ENCODE measurements at regions not wholly inside any gene's neighbourhood (a gene's known extent, or its start where the extent isn't known, plus 50 kb on each side); places are given as distances from the start of the nearest gene placed in this dataset.
"Not testable (repeated sequence)": the region's sequence is repeated elsewhere in the genome, so short reads cannot be mapped to it uniquely, and the experiment has no call there.

DNA sequence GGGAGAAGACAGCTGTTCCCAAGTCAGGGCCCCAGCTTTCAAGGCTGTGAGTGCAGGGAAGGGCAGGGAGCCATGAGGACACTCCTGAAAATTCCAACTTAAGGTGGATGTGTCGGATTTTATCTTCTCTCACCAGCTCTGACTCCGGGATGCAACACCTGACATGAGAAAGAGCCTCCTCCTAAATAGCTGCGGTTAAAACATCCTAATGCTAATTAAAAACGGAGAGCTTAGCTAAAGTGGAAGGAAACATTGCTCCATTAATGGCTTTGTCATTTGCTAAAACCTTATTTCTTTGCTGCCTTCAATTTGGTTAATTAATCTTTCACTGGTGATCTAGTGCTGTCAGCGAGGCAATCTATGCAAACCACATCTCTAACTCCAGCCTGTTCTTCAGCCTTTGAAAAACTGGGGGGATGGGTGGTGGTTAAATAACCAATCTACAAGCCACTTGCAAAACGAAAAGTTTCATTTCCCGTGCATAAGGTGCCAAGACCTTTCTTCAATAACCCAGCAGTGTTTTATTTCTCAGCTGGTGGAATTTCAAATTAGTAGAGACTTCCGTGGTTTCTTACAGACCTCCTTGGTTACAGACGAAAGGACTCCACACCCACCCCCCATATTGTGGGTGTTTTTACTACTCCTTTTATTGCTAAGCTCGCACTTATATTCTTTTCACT, 379.6 kb downstream of the MLLT3 start:
- H3K4me1 ChIP-seq (ENCODE audit: low read depth) = peaks cover 12% of the 10 kb centered on the region
- H3K36me3 ChIP-seq = no peaks in the 10 kb centered on the region
- DNase-seq (ENCODE audit: low read depth in 1 of 2, low spot score in 1 of 2) = no peak
- no peak overlapping the region for H3K4me3 ChIP-seq
- H3K9me3 ChIP-seq (ENCODE audit: low read depth) = no peaks in the 10 kb centered on the region
- no peaks in the 10 kb centered on the region for H3K27me3 ChIP-seq
- no peak overlapping the region for H3K27ac ChIP-seq
- TF ChIP-seq, protein P1, sequence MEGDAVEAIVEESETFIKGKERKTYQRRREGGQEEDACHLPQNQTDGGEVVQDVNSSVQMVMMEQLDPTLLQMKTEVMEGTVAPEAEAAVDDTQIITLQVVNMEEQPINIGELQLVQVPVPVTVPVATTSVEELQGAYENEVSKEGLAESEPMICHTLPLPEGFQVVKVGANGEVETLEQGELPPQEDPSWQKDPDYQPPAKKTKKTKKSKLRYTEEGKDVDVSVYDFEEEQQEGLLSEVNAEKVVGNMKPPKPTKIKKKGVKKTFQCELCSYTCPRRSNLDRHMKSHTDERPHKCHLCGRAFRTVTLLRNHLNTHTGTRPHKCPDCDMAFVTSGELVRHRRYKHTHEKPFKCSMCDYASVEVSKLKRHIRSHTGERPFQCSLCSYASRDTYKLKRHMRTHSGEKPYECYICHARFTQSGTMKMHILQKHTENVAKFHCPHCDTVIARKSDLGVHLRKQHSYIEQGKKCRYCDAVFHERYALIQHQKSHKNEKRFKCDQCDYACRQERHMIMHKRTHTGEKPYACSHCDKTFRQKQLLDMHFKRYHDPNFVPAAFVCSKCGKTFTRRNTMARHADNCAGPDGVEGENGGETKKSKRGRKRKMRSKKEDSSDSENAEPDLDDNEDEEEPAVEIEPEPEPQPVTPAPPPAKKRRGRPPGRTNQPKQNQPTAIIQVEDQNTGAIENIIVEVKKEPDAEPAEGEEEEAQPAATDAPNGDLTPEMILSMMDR (IDR thresholded peaks at IDR 0.05; ENCODE audit: low read depth, low read length) = no peak

DNA sequence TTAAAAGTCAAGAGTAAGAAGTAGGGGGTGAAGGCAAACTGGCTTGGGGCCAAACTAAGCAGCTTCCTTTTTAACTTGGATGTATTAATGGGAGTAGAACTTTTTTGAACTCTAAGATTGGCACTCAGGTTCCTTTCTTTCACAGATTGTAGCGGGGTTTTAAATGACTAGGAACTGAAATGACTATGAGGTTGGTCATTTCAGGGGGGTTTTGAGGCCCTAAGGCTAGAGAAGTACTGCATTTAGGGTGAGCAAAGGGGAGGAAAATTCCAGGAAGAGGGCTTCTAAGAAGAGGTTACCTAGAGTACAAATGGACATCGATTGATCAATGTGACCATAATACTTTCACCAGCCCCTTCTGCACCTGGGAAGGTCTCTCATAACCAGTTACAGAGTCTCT, 381.8 kb downstream of the MLLT3 start:
- TF ChIP-seq, protein P1 (IDR thresholded peaks at IDR 0.05; ENCODE audit: low read depth, low read length) = no peak
- Histone ChIP-seq H3K27ac (no peak overlapping the region), H3K27me3 (no peaks in the 10 kb centered on the region), H3K9me3 (ENCODE audit: low read depth) (no peaks in the 10 kb centered on the region), H3K4me3 (no peak overlapping the region), H3K4me1 (ENCODE audit: low read depth) (peaks cover 12% of the 10 kb centered on the region), H3K36me3 (no peaks in the 10 kb centered on the region)
- no peak for DNase-seq (ENCODE audit: low read depth in 1 of 2, low spot score in 1 of 2)

DNA sequence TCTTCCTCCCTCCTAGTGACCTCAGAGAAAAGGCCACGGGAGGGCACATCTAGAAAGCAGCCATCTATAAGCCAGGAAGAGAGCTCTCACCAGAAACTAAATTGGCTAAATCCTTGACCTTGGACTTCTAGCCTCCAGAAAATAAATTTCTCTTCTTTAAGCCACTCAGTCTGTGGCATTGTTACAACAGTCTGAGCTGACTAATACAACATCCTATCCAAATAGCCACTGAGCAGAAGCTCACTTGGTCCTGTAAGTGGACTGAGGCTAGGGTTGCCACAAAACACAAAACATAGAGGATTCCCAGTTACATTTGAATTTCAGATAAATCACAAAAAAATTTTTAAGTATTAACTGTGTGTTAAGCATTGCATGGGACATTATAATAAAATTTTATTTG, 383.4 kb downstream of the MLLT3 start:
- Histone ChIP-seq H3K4me1 (ENCODE audit: low read depth) (peaks cover 9% of the 10 kb centered on the region), H3K36me3 (no peaks in the 10 kb centered on the region), H3K4me3 (no peak overlapping the region), H3K9me3 (ENCODE audit: low read depth) (no peaks in the 10 kb centered on the region), H3K27me3 (no peaks in the 10 kb centered on the region), H3K27ac (no peak overlapping the region)
- DNase-seq (ENCODE audit: low read depth in 1 of 2, low spot score in 1 of 2) = peak in 1 of 2 donors; percentile 1
- TF ChIP-seq, protein P1 (IDR thresholded peaks at IDR 0.05; ENCODE audit: low read depth, low read length) = no peak

DNA sequence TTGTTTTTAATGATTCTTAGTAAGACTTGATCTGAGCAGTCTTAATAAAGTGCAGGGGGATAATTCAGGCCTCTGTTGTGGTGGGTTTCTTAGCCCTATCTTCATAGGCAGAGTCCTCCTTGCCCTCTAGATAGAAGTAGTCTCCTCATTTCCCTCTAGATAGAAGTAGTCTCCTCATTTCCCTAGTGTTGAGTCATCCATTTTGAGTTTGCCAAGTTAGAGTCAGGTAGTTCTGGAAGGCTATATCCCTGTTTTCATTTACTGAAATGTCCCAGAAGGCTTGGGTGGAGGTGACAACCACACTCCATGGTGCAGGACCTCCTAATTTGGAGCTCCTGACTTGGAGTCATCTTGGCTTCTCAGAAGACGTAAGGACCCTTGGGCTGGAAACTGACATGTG, 384.6 kb downstream of the MLLT3 start:
- Histone ChIP-seq H3K4me1 (ENCODE audit: low read depth) (peaks cover 3% of the 10 kb centered on the region), H3K4me3 (no peak overlapping the region), H3K27me3 (no peaks in the 10 kb centered on the region), H3K36me3 (no peaks in the 10 kb centered on the region), H3K27ac (no peak overlapping the region), H3K9me3 (ENCODE audit: low read depth) (no peaks in the 10 kb centered on the region)
- DNase-seq (ENCODE audit: low read depth in 1 of 2, low spot score in 1 of 2) = no peak
- TF ChIP-seq, protein P1 (IDR thresholded peaks at IDR 0.05; ENCODE audit: low read depth, low read length) = no peak

DNA sequence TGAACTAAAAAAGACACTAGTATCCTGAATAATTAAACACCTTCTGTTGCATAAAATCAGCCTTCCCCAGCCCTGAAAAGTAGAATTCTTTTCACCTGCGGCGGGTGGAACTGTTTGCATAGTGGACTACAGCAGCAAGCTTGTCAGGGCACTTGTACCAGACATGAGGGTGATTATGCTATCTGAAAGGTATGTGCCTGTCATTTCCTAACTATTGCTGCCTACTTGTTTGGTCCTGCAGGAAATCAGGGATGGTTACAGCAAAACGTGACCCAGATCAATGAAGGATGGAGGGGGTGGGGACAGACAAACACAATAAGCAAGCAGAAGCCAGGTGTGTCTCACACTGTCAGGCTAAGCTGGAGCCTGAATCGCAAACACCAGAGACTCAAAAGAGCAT, 385.6 kb downstream of the MLLT3 start:
- Histone ChIP-seq H3K4me1 (ENCODE audit: low read depth) (no peaks in the 10 kb centered on the region), H3K27me3 (no peaks in the 10 kb centered on the region), H3K9me3 (ENCODE audit: low read depth) (no peaks in the 10 kb centered on the region), H3K36me3 (no peaks in the 10 kb centered on the region), H3K4me3 (no peak overlapping the region), H3K27ac (no peak overlapping the region)
- no peak for DNase-seq (ENCODE audit: low read depth in 1 of 2, low spot score in 1 of 2)
- TF ChIP-seq, protein P1 (IDR thresholded peaks at IDR 0.05; ENCODE audit: low read depth, low read length) = no peak

DNA sequence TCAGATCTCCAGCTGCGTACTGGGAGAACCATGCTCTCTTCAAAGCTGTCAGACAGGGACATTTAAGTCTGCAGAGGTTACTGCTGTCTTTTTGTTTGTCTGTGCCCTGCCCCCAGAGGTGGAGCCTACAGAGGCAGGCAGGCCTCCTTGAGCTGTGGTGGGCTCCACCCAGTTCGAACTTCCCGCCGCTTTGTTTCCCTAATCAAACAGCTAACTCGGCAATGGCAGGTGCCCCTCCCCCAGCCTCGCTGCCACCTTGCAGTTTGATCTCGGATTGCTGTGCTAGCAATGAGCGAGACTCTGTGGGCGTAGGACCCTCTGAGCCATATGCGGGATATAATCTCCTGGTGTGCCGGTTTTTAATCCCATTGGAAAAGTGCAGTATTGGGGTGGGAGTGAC, 387.1 kb downstream of the MLLT3 start:
- not testable (repeated sequence) for H3K4me3 ChIP-seq; H3K36me3 ChIP-seq; H3K9me3 ChIP-seq (ENCODE audit: low read depth); H3K4me1 ChIP-seq (ENCODE audit: low read depth); H3K27me3 ChIP-seq; H3K27ac ChIP-seq; DNase-seq (ENCODE audit: low read depth in 1 of 2, low spot score in 1 of 2)
